Mucosa of descending colon (tissue), 3 donors: ENCODE measurements at regions not wholly inside any gene's neighbourhood (a gene's known extent, or its start where the extent isn't known, plus 50 kb on each side); places are given as distances from the start of the nearest gene placed in this dataset.

Experiments
- ATAC-seq: fragments of 200-7000 bp; cut with Tn5 transposase; one replicate; pipeline ENCODE4 v1.9.1; 2020; ENCODE audit warnings: mild to moderate bottlenecking, moderate library complexity
- DNase-seq, 3 donors: peaks; one replicate each; pipeline ENCODE4 v3.0.0-alpha.2; 2020
- H3K36me3 ChIP-seq: fragments of 200-600 bp; one replicate; pipeline ENCODE4 v1.8.0; 2021; ENCODE audit warnings: low read depth, mild to moderate bottlenecking
- H3K4me1 ChIP-seq: fragments of 200-600 bp; one replicate; pipeline ENCODE4 v1.8.0; 2021; ENCODE audit warnings: low read depth, mild to moderate bottlenecking
- H3K4me3 ChIP-seq: fragments of 200-600 bp; one replicate; pipeline ENCODE4 v1.8.0; 2021; ENCODE audit warnings: mild to moderate bottlenecking
- H3K9me3 ChIP-seq: fragments of 200-600 bp; one replicate; pipeline ENCODE4 v1.8.0; 2021; ENCODE audit warnings: mild to moderate bottlenecking
- intact Hi-C, 2 donors: fragments of 100-400 bp; cut with DNase I in 1 of 2; cut with micrococcal nuclease in 1 of 2; formaldehyde crosslinking; loops; one replicate each; pipeline versions ENCODE4 v1.11.0 to v1.11.1; 2022; cut with DNase I, micrococcal nuclease
- TF ChIP-seq, protein P1 (sequence below): fragments of 200-600 bp; IDR thresholded peaks from one replicate; pipeline ENCODE4 v1.8.0; 2022; ENCODE audit warnings: antibody characterized with exemption, mild to moderate bottlenecking
- donor health status: DM: no; HTN: no; CAD: no; lungs with moderate emphysema.
- donor health status: DM: no; HTN: no; CAD: no.
- donor health status: DM: no; HTN: yes; CAD: no.

DNA sequence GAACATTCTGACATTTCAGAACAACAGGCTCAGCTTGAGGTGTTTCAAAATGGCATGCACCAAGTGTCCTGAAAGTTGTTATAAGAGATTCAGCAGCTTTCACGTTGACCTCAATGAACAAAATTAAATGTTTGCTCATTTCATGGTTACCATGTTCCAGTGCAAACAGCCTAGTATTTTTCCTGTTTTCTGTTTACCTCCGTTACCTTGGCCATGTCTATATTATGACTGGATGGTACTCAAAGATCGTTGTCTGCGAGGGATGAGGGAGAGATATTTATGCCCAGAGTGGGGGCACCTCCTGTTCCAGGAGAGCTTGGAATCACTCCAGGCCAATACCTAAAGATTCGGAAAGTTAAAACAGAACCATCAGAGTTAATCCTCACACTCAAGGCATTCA is 83.8 kb upstream of the SASH1 start:
- Histone ChIP-seq H3K4me1 (no peaks in the 10 kb centered on the region), H3K4me3 (no peak overlapping the region), H3K36me3 (no peaks in the 10 kb centered on the region), H3K9me3 (no peaks in the 10 kb centered on the region)
- TF ChIP-seq, protein P1, sequence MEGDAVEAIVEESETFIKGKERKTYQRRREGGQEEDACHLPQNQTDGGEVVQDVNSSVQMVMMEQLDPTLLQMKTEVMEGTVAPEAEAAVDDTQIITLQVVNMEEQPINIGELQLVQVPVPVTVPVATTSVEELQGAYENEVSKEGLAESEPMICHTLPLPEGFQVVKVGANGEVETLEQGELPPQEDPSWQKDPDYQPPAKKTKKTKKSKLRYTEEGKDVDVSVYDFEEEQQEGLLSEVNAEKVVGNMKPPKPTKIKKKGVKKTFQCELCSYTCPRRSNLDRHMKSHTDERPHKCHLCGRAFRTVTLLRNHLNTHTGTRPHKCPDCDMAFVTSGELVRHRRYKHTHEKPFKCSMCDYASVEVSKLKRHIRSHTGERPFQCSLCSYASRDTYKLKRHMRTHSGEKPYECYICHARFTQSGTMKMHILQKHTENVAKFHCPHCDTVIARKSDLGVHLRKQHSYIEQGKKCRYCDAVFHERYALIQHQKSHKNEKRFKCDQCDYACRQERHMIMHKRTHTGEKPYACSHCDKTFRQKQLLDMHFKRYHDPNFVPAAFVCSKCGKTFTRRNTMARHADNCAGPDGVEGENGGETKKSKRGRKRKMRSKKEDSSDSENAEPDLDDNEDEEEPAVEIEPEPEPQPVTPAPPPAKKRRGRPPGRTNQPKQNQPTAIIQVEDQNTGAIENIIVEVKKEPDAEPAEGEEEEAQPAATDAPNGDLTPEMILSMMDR: no peak
- ATAC-seq (no peak), DNase-seq (no peak)
- intact Hi-C loops: no loop called here

- H3K9me3 ChIP-seq: no peaks in the 10 kb centered on the region
- H3K4me3 ChIP-seq: no peak overlapping the region
- DNase-seq (no peak), ATAC-seq (no peak)
- no peaks in the 10 kb centered on the region for H3K4me1 ChIP-seq
- no peaks in the 10 kb centered on the region for H3K36me3 ChIP-seq
- TF ChIP-seq, protein P1: no peak
- intact Hi-C loops: no loop called here
Measured at GRCh38 chr6:148261470-148261869, 81.2 kb upstream of the SASH1 start.

DNA sequence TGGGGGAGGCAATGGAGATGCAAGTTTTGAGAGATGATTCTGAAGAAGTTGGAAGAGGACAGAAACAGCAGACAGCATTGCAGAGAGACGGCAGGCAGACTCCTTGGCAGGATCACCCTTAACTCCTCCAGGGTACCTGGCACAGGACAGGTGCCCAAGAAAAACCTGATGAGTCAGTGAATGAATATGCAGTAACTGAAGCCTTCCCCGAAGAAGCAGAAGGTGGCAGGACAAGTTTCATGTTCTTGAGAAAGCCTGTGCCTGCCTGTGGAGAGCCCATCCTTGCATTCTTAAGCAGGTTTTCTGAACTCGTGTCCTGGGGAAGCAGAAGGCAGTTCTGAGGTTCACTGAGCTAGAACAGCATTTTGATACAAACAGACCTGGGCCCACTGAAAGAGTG is 79.6 kb upstream of the SASH1 start:
- Histone ChIP-seq H3K4me1 (no peaks in the 10 kb centered on the region), H3K4me3 (no peak overlapping the region), H3K9me3 (no peaks in the 10 kb centered on the region), H3K36me3 (no peaks in the 10 kb centered on the region)
- ATAC-seq: no peak
- intact Hi-C loops: no loop called here
- DNase-seq: no peak
- TF ChIP-seq, protein P1: no peak

DNA sequence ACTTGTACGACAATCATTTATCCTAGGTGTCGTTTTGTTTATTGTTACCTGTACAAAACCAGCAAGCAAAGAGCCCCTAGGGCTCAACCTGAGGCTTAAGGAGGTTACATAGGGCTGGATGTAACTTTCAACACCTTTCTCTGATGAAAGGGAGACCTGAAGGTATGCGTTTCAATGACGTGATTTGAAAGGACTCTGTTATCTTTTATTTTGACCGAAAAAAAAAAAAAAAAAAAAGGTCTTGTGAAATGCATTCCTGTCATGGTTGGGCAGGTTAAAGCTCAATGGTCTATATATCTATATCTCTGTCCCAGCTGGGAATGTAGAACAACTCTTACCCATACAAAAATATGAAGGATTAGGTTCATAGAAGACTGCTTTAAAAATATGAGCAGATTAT is 78.7 kb upstream of the SASH1 start:
- Histone ChIP-seq H3K9me3 (no peaks in the 10 kb centered on the region), H3K4me1 (no peaks in the 10 kb centered on the region), H3K36me3 (no peaks in the 10 kb centered on the region), H3K4me3 (no peak overlapping the region)
- DNase-seq (no peak), ATAC-seq (no peak)
- TF ChIP-seq, protein P1: no peak
- intact Hi-C loops: no loop called here

GRCh38 chr6:148265054-148265453 is 77.6 kb upstream of the SASH1 start:
- TF ChIP-seq, protein P1: no peak
- H3K4me3 ChIP-seq: no peak overlapping the region
- H3K9me3 ChIP-seq: no peaks in the 10 kb centered on the region
- intact Hi-C loops: no loop called here
- ATAC-seq (no peak), DNase-seq (no peak)
- H3K36me3 ChIP-seq: no peaks in the 10 kb centered on the region
- no peaks in the 10 kb centered on the region for H3K4me1 ChIP-seq

DNA sequence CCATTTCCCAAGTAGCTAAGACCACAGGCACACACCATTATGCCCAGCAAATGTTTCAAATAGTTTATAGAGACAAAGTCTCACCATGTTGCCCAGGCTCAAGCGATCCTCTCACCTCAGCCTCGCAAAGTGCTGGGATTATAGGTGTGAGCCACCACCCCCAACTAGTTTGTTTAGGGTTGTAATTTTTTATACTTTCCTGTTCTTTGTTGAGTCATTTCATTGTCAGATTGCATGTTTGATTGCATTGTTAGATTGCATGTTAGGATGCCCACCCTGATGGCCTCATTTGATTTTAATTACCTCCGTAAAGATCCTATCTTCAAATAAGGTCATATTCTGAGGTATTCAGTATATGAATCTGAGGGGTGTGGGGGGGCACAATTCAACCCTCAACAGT is 73.3 kb upstream of the SASH1 start:
- intact Hi-C loops: no loop called here
- TF ChIP-seq, protein P1: no peak
- Histone ChIP-seq H3K36me3 (no peaks in the 10 kb centered on the region), H3K9me3 (no peaks in the 10 kb centered on the region), H3K4me3 (no peak overlapping the region), H3K4me1 (no peaks in the 10 kb centered on the region)
- DNase-seq: no peak
- peak; percentile 13 for ATAC-seq
